ENCODE measurements at regions not wholly inside any gene's neighbourhood (a gene's known extent, or its start where the extent isn't known, plus 50 kb on each side); places are given as distances from the start of the nearest gene placed in this dataset.

- no peak for TF ChIP-seq CTCF (IDR thresholded peaks at IDR 0.05; ENCODE audit: low read depth, low read length)
- DNase-seq (ENCODE audit: extremely low read depth, low read depth): no peak
These were observed 68.2 kb upstream of the PCDH9 start for GRCh38 chr13:67298297-67298696.

GRCh38 chr13:67296511-67296910 is 66.4 kb upstream of the PCDH9 start:
- DNase-seq (ENCODE audit: extremely low read depth, low read depth): no peak
- no peak for TF ChIP-seq CTCF (IDR thresholded peaks at IDR 0.05; ENCODE audit: low read depth, low read length)

GRCh38 chr13:67292886-67293285 is 62.8 kb upstream of the PCDH9 start:
- DNase-seq (ENCODE audit: extremely low read depth, low read depth): no peak
- no peak for TF ChIP-seq CTCF (IDR thresholded peaks at IDR 0.05; ENCODE audit: low read depth, low read length)

- no peak for DNase-seq (ENCODE audit: extremely low read depth, low read depth)
- TF ChIP-seq CTCF (IDR thresholded peaks at IDR 0.05; ENCODE audit: low read depth, low read length): no peak
These were observed 55.5 kb upstream of the PCDH9 start for GRCh38 chr13:67285611-67286010.

DNA sequence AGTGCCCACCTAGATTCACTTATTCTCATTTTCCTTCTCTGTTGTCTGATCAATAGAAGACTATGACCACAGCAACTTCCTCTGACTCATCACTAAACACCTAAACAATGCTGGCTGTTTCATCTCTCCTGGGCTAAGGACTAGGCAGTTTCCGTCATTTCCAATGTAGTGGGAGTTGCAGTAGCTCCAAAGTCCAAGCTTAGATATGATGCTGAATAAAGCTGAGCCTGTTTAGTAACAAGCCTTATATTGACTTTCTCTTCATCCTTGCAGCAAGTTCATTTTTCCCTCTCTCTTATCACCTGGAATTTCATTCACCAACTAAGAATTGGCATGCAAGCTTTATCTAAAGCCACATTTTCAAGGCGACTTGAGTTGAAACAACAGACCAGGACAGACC is 53.5 kb upstream of the PCDH9 start:
- TF ChIP-seq CTCF (IDR thresholded peaks at IDR 0.05; ENCODE audit: low read depth, low read length): no peak

DNA sequence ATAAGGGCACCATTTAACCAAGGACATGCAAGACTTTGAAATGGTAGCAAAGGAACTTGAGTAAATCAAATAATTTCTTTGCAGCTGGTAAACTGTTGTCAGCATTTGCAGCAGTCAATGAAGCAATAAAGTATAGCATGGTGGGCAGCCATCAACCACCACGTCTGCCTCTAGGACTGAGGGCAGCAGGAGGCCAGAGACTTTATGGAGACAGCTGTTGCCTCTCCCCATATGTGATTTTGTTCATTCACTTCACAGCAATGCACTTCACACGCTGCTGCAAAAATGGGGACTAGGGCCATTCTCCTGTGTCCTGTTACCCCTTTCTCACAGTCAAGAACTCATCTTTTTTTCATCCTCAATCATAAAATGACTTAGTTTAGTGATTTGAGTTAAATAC is 51.3 kb upstream of the PCDH9 start:
- no peak for DNase-seq (ENCODE audit: extremely low read depth, low read depth)

More for the DNA sequence above, 53.5 kb upstream of the PCDH9 start:
- DNase-seq (ENCODE audit: extremely low read depth, low read depth): no peak

More for the DNA sequence above, 51.3 kb upstream of the PCDH9 start:
- TF ChIP-seq CTCF (IDR thresholded peaks at IDR 0.05; ENCODE audit: low read depth, low read length): no peak
